AG04449 (cell line): ENCODE measurements at regions not wholly inside any gene's neighbourhood (a gene's known extent, or its start where the extent isn't known, plus 50 kb on each side); places are given as distances from the start of the nearest gene placed in this dataset.

Source experiments
- CTCF ChIA-PET: fragments of 350-600 bp; formaldehyde crosslinking; extraction: SDS; loops from one replicate; lab custom pipeline; 2021; ENCODE audit warnings: antibody characterized with exemption; lab: Yijun Ruan, JAX
- POLR2A ChIA-PET: fragments of 400-600, 350-600 bp; formaldehyde crosslinking; extraction: SDS; loops from one replicate; lab custom pipeline; 2020; ENCODE audit warnings: antibody characterized with exemption, inconsistent platforms; lab: Yijun Ruan, JAX
- DNase-seq: peaks from one replicate; pipeline ENCODE4 v3.0.0-alpha.2; 2010; ENCODE audit warnings: low read depth, low spot score
- H3K4me3 ChIP-seq: 2 replicates; pipeline ENCODE4 v1.5.1; 2011; ENCODE audit warnings: low read depth, mild to moderate bottlenecking, control low read depth, low read length
- TF ChIP-seq, protein P1 (sequence below): IDR thresholded peaks from one replicate; pipeline ENCODE4 v1.5.1; 2011; ENCODE audit warnings: mild to moderate bottlenecking, moderate library complexity, low read length, control low read depth, inconsistent platforms; ENCODE audit not compliant: insufficient read depth; ENCODE audit errors: missing control alignments

DNA sequence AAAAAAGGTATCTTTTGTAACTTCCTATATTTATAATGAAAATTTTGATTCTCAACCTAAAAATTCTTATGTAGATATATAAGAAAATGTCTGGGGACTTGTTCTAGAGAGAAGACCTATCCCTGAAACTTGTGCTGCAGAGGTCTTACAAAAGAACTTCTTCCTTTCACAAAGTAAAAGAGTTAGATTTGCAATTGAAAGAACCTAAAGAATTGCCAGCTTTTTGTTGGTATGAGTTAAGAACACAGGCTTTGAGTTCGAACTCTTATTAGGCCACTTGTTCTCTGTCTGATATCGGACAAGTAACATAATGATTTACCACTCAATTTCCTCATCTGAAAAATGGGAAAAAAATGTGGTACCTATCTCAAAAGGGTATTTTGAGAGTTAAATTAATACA is 162.0 kb upstream of the LAMA2 start:
- DNase-seq = no peak
- ChIA-PET CTCF (no interaction called here), POLR2A (no interaction called here)
- no peak overlapping the region for H3K4me3 ChIP-seq
- TF ChIP-seq, protein P1, sequence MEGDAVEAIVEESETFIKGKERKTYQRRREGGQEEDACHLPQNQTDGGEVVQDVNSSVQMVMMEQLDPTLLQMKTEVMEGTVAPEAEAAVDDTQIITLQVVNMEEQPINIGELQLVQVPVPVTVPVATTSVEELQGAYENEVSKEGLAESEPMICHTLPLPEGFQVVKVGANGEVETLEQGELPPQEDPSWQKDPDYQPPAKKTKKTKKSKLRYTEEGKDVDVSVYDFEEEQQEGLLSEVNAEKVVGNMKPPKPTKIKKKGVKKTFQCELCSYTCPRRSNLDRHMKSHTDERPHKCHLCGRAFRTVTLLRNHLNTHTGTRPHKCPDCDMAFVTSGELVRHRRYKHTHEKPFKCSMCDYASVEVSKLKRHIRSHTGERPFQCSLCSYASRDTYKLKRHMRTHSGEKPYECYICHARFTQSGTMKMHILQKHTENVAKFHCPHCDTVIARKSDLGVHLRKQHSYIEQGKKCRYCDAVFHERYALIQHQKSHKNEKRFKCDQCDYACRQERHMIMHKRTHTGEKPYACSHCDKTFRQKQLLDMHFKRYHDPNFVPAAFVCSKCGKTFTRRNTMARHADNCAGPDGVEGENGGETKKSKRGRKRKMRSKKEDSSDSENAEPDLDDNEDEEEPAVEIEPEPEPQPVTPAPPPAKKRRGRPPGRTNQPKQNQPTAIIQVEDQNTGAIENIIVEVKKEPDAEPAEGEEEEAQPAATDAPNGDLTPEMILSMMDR = no peak

DNA sequence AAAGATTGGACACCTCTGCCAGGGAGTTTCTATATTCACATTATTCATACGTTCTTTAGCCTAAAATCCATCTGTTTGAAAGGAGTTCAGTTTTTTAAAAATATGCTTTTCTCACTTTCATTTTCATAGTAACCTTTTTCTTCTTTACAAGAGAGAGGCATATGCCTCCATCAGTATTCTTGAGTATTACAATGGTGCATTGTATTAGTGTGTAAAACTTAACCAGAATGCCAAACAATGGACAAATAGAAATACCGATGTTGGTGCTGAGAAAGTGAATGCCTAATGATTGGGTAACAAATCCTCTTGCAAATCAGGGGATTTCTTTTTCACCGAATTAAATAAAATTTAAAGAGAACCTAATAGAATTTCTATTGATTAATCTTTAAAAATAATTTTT is 163.2 kb upstream of the LAMA2 start:
- TF ChIP-seq, protein P1 = no peak
- no peak overlapping the region for H3K4me3 ChIP-seq
- ChIA-PET POLR2A (no interaction called here), CTCF (no interaction called here)
- no peak for DNase-seq

DNA sequence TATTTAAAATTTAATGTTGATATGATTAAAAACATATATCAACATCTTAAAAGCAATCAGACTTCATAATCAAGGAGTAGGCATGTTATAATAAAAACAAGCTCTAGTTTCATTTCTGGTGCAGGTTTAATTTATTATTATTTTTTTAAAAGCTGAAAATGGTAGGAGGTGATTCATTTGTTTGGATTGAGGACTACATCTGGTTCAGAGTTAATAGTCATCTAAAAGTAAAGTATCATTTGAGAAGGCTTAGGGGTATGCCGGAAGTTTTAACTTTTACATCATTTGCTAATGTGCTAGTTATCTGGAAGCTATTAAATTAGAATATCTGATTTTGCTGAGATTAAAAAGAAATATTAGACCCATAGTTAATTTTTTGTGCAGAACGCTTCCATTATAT is 169.5 kb upstream of the LAMA2 start:
- ChIA-PET CTCF (interaction anchor here (0.7 to 2.2 kb wide), 5 partner anchors 12 to 197 kb away, joined by 3 to 9 read pairs (median 5); no protein-coding TSS in a partner anchor), POLR2A (interaction anchor here (1.1 kb wide), 1 partner anchor 193 kb away, joined by 5 read pairs; the partner anchor contains the start of gene PTPRK)
- no peak overlapping the region for H3K4me3 ChIP-seq
- TF ChIP-seq, protein P1 = no peak
- DNase-seq = no peak

DNA sequence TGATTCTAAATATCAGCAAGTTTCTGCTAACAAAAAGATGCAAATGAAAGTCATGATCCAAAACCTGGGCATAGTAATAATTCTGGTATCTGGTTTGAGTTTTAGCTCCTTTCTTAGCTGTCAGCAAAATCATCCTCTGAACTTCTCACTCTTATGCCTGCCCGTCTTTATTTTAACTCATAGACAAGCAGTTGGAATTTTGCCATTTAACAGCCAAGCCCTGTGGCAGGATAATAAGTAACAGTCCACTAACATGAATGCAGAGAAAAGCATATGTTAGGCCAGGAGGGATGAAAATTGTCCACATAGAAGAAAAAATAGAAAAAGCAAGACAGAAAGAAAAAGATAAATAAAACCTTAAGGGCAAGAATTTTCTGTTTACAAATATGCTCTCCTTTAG is 170.0 kb upstream of the LAMA2 start:
- ChIA-PET CTCF (interaction anchor here (1.6 to 2.0 kb wide), 3 partner anchors 13 to 197 kb away, joined by 4 to 9 read pairs (median 5); no protein-coding TSS in a partner anchor), POLR2A (interaction anchor here (1.1 kb wide), 1 partner anchor 193 kb away, joined by 5 read pairs; the partner anchor contains the start of gene PTPRK)
- DNase-seq = no peak
- H3K4me3 ChIP-seq = no peak overlapping the region
- TF ChIP-seq, protein P1 = no peak

DNA sequence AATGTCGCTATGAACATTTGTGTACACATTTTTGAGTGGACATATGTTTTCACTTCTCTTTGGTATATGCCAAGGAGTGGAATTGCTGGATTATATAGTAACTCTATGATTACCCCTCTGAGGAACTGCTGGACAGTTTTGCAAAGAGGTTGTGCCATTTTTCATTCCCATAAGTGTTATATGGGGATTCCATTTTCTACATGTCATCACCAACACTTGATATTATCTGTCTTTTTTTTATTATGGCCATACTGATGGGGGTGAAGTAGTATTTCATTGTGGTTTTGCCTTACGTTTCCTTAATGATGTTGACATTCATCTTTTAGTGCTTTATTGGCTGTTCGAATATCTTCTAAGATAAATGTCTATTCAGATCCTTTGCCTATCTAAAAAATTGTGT is 171.8 kb upstream of the LAMA2 start:
- POLR2A ChIA-PET = no interaction called here
- CTCF ChIA-PET = interaction anchor here (1.4 to 1.6 kb wide), 2 partner anchors 19 to 974 kb away, joined by 4 to 6 read pairs; no protein-coding TSS in a partner anchor
- TF ChIP-seq, protein P1 = no peak
- H3K4me3 ChIP-seq = no peak overlapping the region
- DNase-seq = no peak

DNA sequence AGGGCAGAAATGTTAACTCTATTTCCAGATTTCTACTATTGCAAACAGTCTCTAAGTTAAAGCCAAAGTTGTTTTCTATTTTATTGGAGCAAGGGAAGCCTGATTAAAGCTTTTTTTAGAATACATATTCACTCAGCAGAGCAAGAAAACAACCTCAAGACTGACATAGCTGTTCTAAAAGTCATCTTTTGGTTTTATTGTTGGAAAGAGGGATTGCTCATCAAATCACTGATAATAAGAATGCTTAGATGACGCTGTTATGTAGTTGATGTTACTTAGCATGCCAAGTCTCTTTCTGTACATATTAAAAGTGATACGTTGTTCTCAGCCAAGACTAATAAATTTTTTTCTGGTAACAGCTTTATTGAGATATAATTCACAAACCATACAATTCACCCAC is 172.6 kb upstream of the LAMA2 start:
- ChIA-PET CTCF (interaction anchor here (0.8 to 1.7 kb wide), 4 partner anchors 14 to 973 kb away, joined by 3 to 7 read pairs (median 5); no protein-coding TSS in a partner anchor), POLR2A (no interaction called here)
- DNase-seq = no peak
- no peak overlapping the region for H3K4me3 ChIP-seq
- TF ChIP-seq, protein P1 = no peak
